Stimulated activated CD4-positive, alpha-beta T cell treated with anti-CD3 and anti-CD28 coated beads, Interleukin-4, amount 100 ng/mL, for 4 hours (primary cell): ENCODE measurements at regions not wholly inside any gene's neighbourhood (a gene's known extent, or its start where the extent isn't known, plus 50 kb on each side); places are given as distances from the start of the nearest gene placed in this dataset.
"Not testable (repeated sequence)": the region's sequence is repeated elsewhere in the genome, so short reads cannot be mapped to it uniquely, and the experiment has no call there.

Experiments
- DNase-seq, 2 experiments: peaks; one replicate each; pipeline ENCODE4 v3.0.0-alpha.2; 2020

GRCh38 chr2:12613137-12613835, 103.5 kb upstream of the TRIB2 start:
- DNase-seq: no peak

- DNase-seq: no peak
Measured at GRCh38 chr2:12615509-12615908, 101.2 kb upstream of the TRIB2 start.

GRCh38 chr2:12616456-12617156, 100.1 kb upstream of the TRIB2 start:
- DNase-seq: no peak

- no peak for DNase-seq
Measured at GRCh38 chr2:12617366-12617765, 99.4 kb upstream of the TRIB2 start.

- no peak for DNase-seq
Measured at GRCh38 chr2:12617853-12618252, 98.9 kb upstream of the TRIB2 start.

- no peak for DNase-seq
Measured at GRCh38 chr2:12618576-12618975, 98.2 kb upstream of the TRIB2 start.

GRCh38 chr2:12619975-12620374, 96.8 kb upstream of the TRIB2 start:
- no peak for DNase-seq

- DNase-seq: no peak
Measured at GRCh38 chr2:12620759-12621158, 96.0 kb upstream of the TRIB2 start.

- no peak for DNase-seq
Measured at GRCh38 chr2:12623051-12623450, 93.7 kb upstream of the TRIB2 start.

GRCh38 chr2:12624384-12624783, 92.4 kb upstream of the TRIB2 start:
- no peak for DNase-seq

GRCh38 chr2:12624905-12625598, 91.7 kb upstream of the TRIB2 start:
- DNase-seq: no peak

- not testable (repeated sequence) for DNase-seq
Measured at GRCh38 chr2:12628541-12628940, 88.2 kb upstream of the TRIB2 start.

- no peak for DNase-seq
Measured at GRCh38 chr2:12636837-12637581, 79.7 kb upstream of the TRIB2 start.

- no peak for DNase-seq
Measured at GRCh38 chr2:12637754-12638153, 79.0 kb upstream of the TRIB2 start.

- DNase-seq: no peak
Measured at GRCh38 chr2:12641441-12641840, 75.3 kb upstream of the TRIB2 start.

- no peak for DNase-seq
Measured at GRCh38 chr2:12642332-12642731, 74.4 kb upstream of the TRIB2 start.

GRCh38 chr2:12642859-12643258, 73.9 kb upstream of the TRIB2 start:
- DNase-seq: no peak

GRCh38 chr2:12649602-12650400, 66.9 kb upstream of the TRIB2 start:
- no peak for DNase-seq

- no peak for DNase-seq
Measured at GRCh38 chr2:12651641-12652040, 65.1 kb upstream of the TRIB2 start.

GRCh38 chr2:12652723-12653122, 64.0 kb upstream of the TRIB2 start:
- DNase-seq: no peak

- no peak for DNase-seq
Measured at GRCh38 chr2:12657560-12657959, 59.2 kb upstream of the TRIB2 start.

GRCh38 chr2:12658310-12658945, 58.3 kb upstream of the TRIB2 start:
- no peak for DNase-seq
